ENCODE measurements at regions not wholly inside any gene's neighbourhood (a gene's known extent, or its start where the extent isn't known, plus 50 kb on each side); places are given as distances from the start of the nearest gene placed in this dataset.

- DNase-seq = no peak
These were observed 425.8 kb downstream of the SPRY1 start for GRCh38 chr4:123822353-123822752.

DNA sequence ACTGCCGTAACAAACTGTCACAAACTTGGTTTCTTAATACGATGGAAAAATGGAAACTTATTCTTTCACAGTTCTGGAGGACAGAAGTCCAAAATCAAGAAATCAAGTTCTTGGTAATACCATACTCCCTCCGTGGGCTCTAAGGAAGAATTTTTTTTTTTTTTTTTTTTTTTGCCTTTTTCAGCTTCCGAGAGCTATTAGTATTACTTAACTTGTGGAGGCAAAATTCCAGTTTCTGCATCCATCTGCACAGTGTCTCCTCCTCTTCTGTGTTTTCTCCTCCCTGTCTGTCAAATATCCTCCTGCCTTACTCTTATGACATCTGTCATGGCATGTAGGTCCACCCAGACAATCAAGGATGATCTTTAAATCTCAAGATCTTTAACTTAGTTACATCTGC lies 426.6 kb downstream of the SPRY1 start:
- no peak for DNase-seq

DNA sequence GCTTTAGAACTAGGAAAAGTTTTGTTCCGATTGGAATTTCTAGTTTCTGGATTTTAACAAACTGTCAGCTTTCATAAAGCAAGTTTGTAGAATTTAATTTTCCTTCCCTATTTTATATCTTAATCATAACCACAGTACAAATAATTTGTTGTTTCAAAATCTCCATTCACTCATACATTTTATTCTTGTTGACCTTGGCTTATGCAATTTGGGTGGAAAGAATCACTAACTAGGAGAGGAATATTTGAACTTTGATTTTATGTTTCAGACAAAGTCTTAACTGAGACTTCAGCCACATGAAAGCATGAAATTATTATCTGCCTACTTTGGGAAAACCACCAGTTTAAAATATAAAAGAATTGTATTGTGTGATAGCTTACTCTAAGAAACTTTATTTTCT lies 427.9 kb downstream of the SPRY1 start:
- DNase-seq = no peak

- no peak for DNase-seq
These were observed 429.1 kb downstream of the SPRY1 start for GRCh38 chr4:123825596-123826291.

- no peak for DNase-seq
These were observed 430.3 kb downstream of the SPRY1 start for GRCh38 chr4:123826896-123827295.

- DNase-seq = no peak
These were observed 430.9 kb downstream of the SPRY1 start for GRCh38 chr4:123827511-123827910.

DNA sequence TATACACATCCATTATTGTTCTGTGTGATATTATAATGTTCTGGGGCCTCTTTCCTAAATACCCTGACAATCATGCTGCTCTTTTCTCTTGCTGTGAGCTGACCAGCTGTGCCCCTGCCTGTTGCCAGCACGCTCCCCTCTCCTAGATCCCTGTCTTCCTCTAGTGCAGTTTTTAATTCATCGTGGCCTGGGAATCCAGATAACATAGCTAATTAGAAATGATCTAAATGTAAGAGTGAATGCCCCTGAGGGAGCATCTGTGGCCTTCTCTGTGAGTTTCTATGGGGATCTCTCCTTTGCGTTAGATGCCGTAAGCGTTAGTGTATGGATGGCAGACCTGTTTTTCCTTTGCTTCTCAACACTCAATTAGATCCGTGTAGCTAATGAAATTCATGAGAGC lies 434.3 kb downstream of the SPRY1 start:
- DNase-seq = no peak

- DNase-seq = no peak
These were observed 435.8 kb downstream of the SPRY1 start for GRCh38 chr4:123832173-123833026.

DNA sequence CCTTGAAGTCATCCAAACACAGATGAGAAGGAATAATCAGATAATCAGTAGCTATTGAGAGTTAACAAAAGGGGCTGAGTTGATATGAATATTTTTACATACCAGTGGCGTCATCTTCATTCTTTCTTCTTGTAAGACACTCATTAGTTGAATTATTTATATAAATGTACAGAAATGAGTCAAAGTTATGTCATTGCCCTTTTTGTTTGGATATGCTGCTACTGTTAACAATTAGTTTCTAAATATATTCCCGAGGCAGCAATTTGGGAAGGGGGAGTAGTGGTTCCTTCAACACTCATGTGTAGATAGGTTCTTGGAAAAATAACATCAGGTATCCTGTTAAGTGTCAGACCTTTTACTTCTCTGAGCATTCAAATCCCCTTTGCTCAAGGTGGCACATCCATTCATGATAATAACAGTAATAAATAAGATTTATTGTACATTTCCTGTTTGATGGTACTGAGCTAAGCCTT lies 436.6 kb downstream of the SPRY1 start:
- no peak for DNase-seq

DNA sequence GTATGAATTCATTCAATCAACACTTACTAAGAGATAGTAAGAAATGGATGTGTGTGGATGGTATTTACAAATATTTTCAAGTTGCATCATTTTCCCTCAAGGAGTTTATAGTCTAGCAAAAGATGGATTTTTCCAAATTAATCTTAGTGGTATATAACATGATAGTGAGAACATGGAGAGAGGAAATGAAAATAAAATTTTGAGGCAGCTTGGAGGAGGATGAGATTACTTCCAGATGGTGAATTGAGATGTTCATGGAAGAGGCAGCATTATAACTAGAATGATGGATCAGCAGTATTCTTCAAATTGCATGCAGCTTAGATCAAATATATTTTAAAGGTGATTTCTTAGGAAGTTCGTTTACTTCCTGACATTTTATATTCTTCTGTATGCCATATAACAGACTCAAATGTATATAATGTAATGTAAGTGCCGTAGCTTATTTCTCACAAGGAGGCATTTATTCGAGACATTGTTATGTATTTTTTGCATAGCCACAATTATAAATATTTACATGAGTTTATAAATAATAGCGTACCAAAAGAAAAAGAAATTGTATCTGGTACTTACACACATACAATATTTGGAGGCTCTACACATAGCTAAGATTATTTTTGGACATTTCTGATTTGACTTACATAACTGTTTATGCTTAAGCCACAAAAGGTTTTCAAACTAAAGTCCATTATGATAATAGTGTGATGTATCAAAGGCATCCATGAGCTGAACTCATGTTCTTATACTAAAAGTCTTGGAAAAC lies 439.4 kb downstream of the SPRY1 start:
- no peak for DNase-seq

GRCh38 chr4:123836851-123837595 lies 440.4 kb downstream of the SPRY1 start:
- DNase-seq = no peak

- no peak for DNase-seq
These were observed 441.9 kb downstream of the SPRY1 start for GRCh38 chr4:123838474-123838873.

DNA sequence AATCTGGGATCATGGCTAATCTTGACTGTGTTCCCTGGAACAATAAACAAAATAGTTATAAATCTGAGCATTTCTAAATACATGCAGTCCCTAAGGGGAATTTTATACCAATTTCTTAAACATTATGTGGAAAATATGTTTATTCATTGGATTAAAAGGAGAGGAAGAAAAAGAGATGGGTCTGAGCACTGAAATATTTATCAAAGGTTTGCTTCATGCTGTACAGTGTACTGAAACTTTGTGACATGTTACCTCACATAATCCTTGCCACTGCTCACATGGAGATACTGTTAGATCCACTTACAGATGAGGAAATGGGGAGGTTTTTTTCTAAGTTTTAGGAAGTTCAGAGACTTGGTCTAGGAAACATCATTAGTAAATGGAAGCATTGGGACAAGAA lies 443.6 kb downstream of the SPRY1 start:
- no peak for DNase-seq

DNA sequence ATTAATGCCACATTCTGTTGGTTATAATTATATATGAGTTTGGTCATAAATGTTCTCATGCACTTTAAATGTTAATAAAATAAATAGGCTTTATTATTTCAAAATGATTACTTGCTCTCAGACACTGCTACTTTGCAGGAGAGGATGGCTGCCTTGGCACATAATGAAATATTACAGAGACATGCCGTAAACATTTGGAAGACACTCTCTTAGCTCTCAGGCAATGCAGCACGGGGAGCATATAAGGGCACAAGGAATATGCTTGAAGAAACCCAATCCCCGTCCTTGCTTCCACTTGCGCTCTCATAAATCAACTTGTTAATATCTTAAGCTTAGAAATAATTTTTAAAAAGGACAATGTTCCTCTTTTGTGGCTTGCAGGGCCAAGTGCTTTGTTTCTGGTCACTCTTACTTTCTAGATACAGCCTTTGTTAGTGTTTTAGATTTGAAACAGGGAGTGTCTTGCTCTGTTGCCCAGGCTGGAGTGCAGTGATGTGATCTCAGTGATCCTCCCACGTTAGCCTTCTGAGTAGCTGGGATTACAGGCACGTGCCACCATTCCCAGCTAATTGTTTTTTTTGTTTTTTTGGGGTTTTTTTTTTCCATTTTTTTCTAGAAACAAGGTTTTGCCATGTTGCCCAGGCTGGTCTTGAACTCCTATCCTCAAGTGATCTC lies 445.0 kb downstream of the SPRY1 start:
- no peak for DNase-seq

DNA sequence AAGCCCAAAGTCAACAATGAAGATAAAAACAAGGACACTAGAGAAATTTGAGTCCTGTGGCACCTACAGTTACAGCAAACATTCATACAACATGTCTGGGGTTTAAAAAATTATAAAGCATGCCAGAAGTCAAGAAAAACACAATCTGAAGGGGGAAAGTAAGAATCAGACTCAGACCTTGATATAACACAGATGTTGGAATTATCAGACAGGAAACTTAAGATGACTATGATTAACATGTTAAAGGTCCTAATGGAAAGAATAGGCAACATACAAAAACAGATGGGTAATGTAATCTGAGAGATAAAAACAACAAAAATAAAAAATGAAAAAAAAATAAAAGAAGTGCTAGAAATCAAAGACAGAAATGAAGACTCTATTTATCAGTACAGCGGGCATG lies 446.5 kb downstream of the SPRY1 start:
- no peak for DNase-seq

- no peak for DNase-seq
These were observed 447.8 kb downstream of the SPRY1 start for GRCh38 chr4:123844374-123844773.

GRCh38 chr4:123846092-123846491 lies 449.5 kb downstream of the SPRY1 start:
- DNase-seq = no peak

DNA sequence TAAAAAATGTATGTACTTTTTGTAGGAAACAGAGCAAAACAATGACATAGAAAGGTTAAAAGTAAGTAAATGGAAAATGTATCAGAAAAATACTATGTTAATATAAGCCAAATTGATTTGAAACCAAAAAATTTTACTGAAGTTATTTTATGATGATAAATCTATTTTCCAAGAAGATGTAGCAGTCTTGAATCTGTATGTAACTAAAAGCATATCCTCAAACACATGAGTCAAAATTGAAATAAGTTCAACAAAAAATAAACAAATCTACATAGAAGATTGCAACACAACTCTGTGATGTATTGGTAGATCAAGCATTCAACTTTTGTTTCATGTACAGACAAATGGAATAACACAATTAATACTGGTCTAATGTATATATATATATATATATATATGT lies 450.0 kb downstream of the SPRY1 start:
- no peak for DNase-seq

GRCh38 chr4:123848606-123849005 lies 452.0 kb downstream of the SPRY1 start:
- DNase-seq = no peak

GRCh38 chr4:123849495-123849894 lies 452.9 kb downstream of the SPRY1 start:
- no peak for DNase-seq

GRCh38 chr4:123851521-123851920 lies 454.9 kb downstream of the SPRY1 start:
- DNase-seq = no peak

DNA sequence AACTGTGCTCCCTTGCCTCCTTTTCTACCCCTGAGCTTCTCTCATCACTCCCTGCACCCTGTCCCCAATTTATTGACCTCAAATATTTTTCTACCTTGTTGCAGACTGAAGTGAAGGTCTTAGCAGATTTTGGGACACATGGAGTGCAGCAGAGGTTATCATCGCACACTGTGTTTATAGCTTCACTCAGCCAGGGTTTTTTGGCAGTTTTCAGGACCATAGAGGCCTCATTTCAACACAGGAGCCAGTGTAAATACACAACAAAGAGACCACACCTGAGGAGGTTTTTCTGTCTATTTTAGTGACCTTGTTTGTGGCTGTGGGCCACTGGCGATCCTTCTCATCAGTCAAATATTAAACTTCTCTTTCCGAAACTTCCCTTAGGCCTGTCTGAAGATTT lies 457.1 kb downstream of the SPRY1 start:
- no peak for DNase-seq

Data from NCI-H510A (cell line).